H9 (cell line): ENCODE measurements at regions not wholly inside any gene's neighbourhood (a gene's known extent, or its start where the extent isn't known, plus 50 kb on each side); places are given as distances from the start of the nearest gene placed in this dataset.

ENCODE experiments used
- DNase-seq: peaks from one replicate; pipeline ENCODE4 v3.0.0-alpha.2; 2017
- H2AFZ ChIP-seq: one replicate; pipeline ENCODE4 v1.6.1; 2013; ENCODE audit warnings: mild to moderate bottlenecking, low read length, control low read depth, moderate library complexity
- H2AK5ac ChIP-seq: 2 replicates; pipeline ENCODE4 v1.6.1; 2013; ENCODE audit warnings: low read length, control low read depth, mixed read lengths; ENCODE audit not compliant: insufficient read length
- H2BK120ac ChIP-seq: one replicate; pipeline ENCODE4 v1.6.1; 2013; ENCODE audit warnings: low read depth, mild to moderate bottlenecking, low read length, control low read depth, inconsistent platforms; ENCODE audit not compliant: poor library complexity, severe bottlenecking
- H2BK12ac ChIP-seq: 2 replicates; pipeline ENCODE4 v1.6.1; 2013; ENCODE audit warnings: low read length, control low read depth, mixed read lengths, low read depth; ENCODE audit not compliant: insufficient read length
- H2BK15ac ChIP-seq: 2 replicates; pipeline ENCODE4 v1.6.1; 2013; ENCODE audit warnings: low read depth, low read length, control low read depth
- H2BK20ac ChIP-seq: one replicate; pipeline ENCODE4 v1.6.1; 2013; ENCODE audit warnings: low read depth, mild to moderate bottlenecking, low read length, control low read depth, inconsistent platforms; ENCODE audit not compliant: poor library complexity, severe bottlenecking
- H2BK5ac ChIP-seq: 2 replicates; pipeline ENCODE4 v1.6.1; 2013; ENCODE audit warnings: low read length, control low read depth, mixed read lengths; ENCODE audit not compliant: insufficient read length
- H3K14ac ChIP-seq: 2 replicates; pipeline ENCODE4 v1.6.1; 2013; ENCODE audit warnings: low read length, control low read depth; ENCODE audit not compliant: insufficient read depth
- H3K18ac ChIP-seq: 2 replicates; pipeline ENCODE4 v1.6.1; 2013; ENCODE audit warnings: low read depth, mild to moderate bottlenecking, mixed read lengths, low read length, control low read depth; ENCODE audit not compliant: insufficient read length
- H3K23ac ChIP-seq: 2 replicates; pipeline ENCODE4 v1.6.1; 2013; ENCODE audit warnings: low read length, control low read depth, mixed read lengths, low read depth; ENCODE audit not compliant: insufficient read length
- H3K23me2 ChIP-seq: 2 replicates; pipeline ENCODE4 v1.6.1; 2013; ENCODE audit warnings: low read depth, mild to moderate bottlenecking, mixed read lengths, low read length, control low read depth; ENCODE audit not compliant: insufficient read length, poor library complexity, severe bottlenecking
- H3K27ac ChIP-seq: 2 replicates; pipeline ENCODE4 v1.5.1; 2013; ENCODE audit warnings: low read length, control low read depth, mixed read lengths, low read depth; ENCODE audit not compliant: insufficient read length
- H3K27me3 ChIP-seq: 2 replicates; pipeline ENCODE4 v1.6.1; 2013; ENCODE audit warnings: low read length, control low read depth, inconsistent platforms; ENCODE audit not compliant: insufficient read depth
- H3K4ac ChIP-seq: 2 replicates; pipeline ENCODE4 v1.6.1; 2013; ENCODE audit warnings: low read depth, mild to moderate bottlenecking, control low read depth, inconsistent platforms, low read length, moderate library complexity
- H3K4me1 ChIP-seq: 2 replicates; pipeline ENCODE4 v1.6.1; 2013; ENCODE audit warnings: low read length, control low read depth, inconsistent platforms; ENCODE audit not compliant: insufficient read depth
- H3K4me2 ChIP-seq: 2 replicates; pipeline ENCODE4 v1.6.1; 2013; ENCODE audit warnings: low read length, control low read depth, mixed read lengths; ENCODE audit not compliant: insufficient read length, insufficient read depth
- H3K56ac ChIP-seq: 2 replicates; pipeline ENCODE4 v1.6.1; 2013; ENCODE audit warnings: low read depth, mild to moderate bottlenecking, mixed read lengths, low read length, control low read depth; ENCODE audit not compliant: insufficient read length
- H3K79me1 ChIP-seq: 2 replicates; pipeline ENCODE4 v1.6.1; 2013; ENCODE audit warnings: low read depth, mild to moderate bottlenecking, moderate library complexity, low read length, control low read depth, inconsistent platforms; ENCODE audit not compliant: insufficient read depth, poor library complexity, severe bottlenecking
- H3K79me2 ChIP-seq: 2 replicates; pipeline ENCODE4 v1.6.1; 2013; ENCODE audit warnings: low read length, control low read depth, inconsistent platforms; ENCODE audit not compliant: insufficient read depth
- H3K9ac ChIP-seq: 2 replicates; pipeline ENCODE4 v1.6.1; 2013; ENCODE audit warnings: low read length, control low read depth, mixed read lengths; ENCODE audit not compliant: insufficient read length; ENCODE audit errors: extremely low read depth
- H3K9me3 ChIP-seq: one replicate; pipeline ENCODE4 v1.6.1; 2013; ENCODE audit warnings: low read depth, low read length, inconsistent platforms; ENCODE audit not compliant: control insufficient read depth
- H3T11ph ChIP-seq: one replicate; pipeline ENCODE4 v1.6.1; 2013; ENCODE audit warnings: mild to moderate bottlenecking, low read length, control low read depth, inconsistent platforms
- H4K20me1 ChIP-seq: one replicate; pipeline ENCODE4 v1.6.1; 2013; ENCODE audit not compliant: control insufficient read depth, insufficient read length, insufficient read depth
- H4K5ac ChIP-seq: 2 replicates; pipeline ENCODE4 v1.6.1; 2013; ENCODE audit warnings: low read depth, mild to moderate bottlenecking, mixed read lengths, low read length, control low read depth; ENCODE audit not compliant: insufficient read length
- H4K8ac ChIP-seq: replicated peaks from 2 replicates; pipeline ENCODE4 v1.6.1; 2013; ENCODE audit warnings: low read length, control low read depth, mixed read lengths, low read depth; ENCODE audit not compliant: insufficient read length
- H4K91ac ChIP-seq: 2 replicates; pipeline ENCODE4 v1.6.1; 2013; ENCODE audit warnings: low read depth, mild to moderate bottlenecking, moderate library complexity, mixed read lengths, low read length, control low read depth; ENCODE audit not compliant: insufficient read length
- H3K27ac Mint-ChIP-seq, 3 experiments: 2 replicates in 2 of 3; 3 replicates in 1 of 3; pipeline ENCODE4 v1.8.0; 2020 to 2021; ENCODE audit warnings: mixed read lengths in 3 of 3, mild to moderate bottlenecking in 1 of 3, moderate library complexity in 1 of 3
- H3K27me3 Mint-ChIP-seq: 2 replicates; pipeline ENCODE4 v1.8.0; 2021; ENCODE audit warnings: low read depth, mild to moderate bottlenecking, moderate library complexity, mixed read lengths
- H3K36me3 Mint-ChIP-seq, 3 experiments: 2 replicates in 2 of 3; 3 replicates in 1 of 3; pipeline ENCODE4 v1.8.0; 2020 to 2021; ENCODE audit warnings: low read depth in 3 of 3, mixed read lengths in 3 of 3; ENCODE audit not compliant: insufficient read depth in 1 of 3
- H3K4me1 Mint-ChIP-seq, 2 experiments: 2 replicates each; pipeline ENCODE4 v1.8.0; 2020; ENCODE audit warnings: mixed read lengths in 2 of 2
- H3K4me3 Mint-ChIP-seq, 2 experiments: 2 replicates in 1 of 2; 3 replicates in 1 of 2; pipeline ENCODE4 v1.8.0; 2020 to 2021; ENCODE audit warnings: mild to moderate bottlenecking in 2 of 2, mixed read lengths in 2 of 2, moderate library complexity in 1 of 2
- H3K9me3 Mint-ChIP-seq, 2 experiments: 2 replicates in 1 of 2; 3 replicates in 1 of 2; pipeline ENCODE4 v1.8.0; 2020; ENCODE audit warnings: mild to moderate bottlenecking in 2 of 2, mixed read lengths in 2 of 2, moderate library complexity in 1 of 2
- WGBS: extraction: QIAGEN DNeasy Blood & Tissue Kit; methylation state at CpG from one replicate; pipeline ENCODE4 v1.1.7; 2013; ENCODE audit warnings: missing lambda C conversion rate, low lambda C conversion rate, mixed read lengths; ENCODE audit not compliant: insufficient read length; ENCODE audit errors: extremely low coverage; 5-methylcytosine and 5-hydroxymethylcytosine counted together
- TF ChIP-seq, protein P1 (sequence below): fragments of 200-600 bp; sonication (generic); conservative IDR thresholded peaks from 3 replicates; pipeline ENCODE4 v1.8.0; 2021; ENCODE audit warnings: antibody characterized with exemption, mild to moderate bottlenecking

GRCh38 chrX:68998716-68999115 is 166.5 kb downstream of the PJA1 start:
- H3K9me3 Mint-ChIP-seq: peaks cover 52 to 58% of the 10 kb centered on the region in 2 experiments

More at GRCh38 chrX:68998716-68999115, 166.5 kb downstream of the PJA1 start:
- H2BK20ac ChIP-seq: no peak overlapping the region
- H3K36me3 Mint-ChIP-seq: no peaks in the 10 kb centered on the region; a peak in 1 of 7 replicates
- no peak overlapping the region for H3K56ac ChIP-seq
- no peaks in the 10 kb centered on the region for H3K27me3 ChIP-seq
- no peak overlapping the region for H3K27ac ChIP-seq
- no peaks in the 10 kb centered on the region for H3K79me1 ChIP-seq
- H3K18ac ChIP-seq: no peak overlapping the region
- H3K4ac ChIP-seq: no peak overlapping the region
- no peak overlapping the region for H3K4me3 Mint-ChIP-seq
- peaks cover 6% of the 10 kb centered on the region for H3K27me3 Mint-ChIP-seq
- TF ChIP-seq, protein P1, sequence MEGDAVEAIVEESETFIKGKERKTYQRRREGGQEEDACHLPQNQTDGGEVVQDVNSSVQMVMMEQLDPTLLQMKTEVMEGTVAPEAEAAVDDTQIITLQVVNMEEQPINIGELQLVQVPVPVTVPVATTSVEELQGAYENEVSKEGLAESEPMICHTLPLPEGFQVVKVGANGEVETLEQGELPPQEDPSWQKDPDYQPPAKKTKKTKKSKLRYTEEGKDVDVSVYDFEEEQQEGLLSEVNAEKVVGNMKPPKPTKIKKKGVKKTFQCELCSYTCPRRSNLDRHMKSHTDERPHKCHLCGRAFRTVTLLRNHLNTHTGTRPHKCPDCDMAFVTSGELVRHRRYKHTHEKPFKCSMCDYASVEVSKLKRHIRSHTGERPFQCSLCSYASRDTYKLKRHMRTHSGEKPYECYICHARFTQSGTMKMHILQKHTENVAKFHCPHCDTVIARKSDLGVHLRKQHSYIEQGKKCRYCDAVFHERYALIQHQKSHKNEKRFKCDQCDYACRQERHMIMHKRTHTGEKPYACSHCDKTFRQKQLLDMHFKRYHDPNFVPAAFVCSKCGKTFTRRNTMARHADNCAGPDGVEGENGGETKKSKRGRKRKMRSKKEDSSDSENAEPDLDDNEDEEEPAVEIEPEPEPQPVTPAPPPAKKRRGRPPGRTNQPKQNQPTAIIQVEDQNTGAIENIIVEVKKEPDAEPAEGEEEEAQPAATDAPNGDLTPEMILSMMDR: no peak
- no peak overlapping the region for H3K14ac ChIP-seq
- no peak overlapping the region for H3K4me2 ChIP-seq
- no peak overlapping the region for H2AK5ac ChIP-seq
- H2BK12ac ChIP-seq: no peak overlapping the region
- no peaks in the 10 kb centered on the region for H3K9me3 ChIP-seq
- no peak overlapping the region for H3T11ph ChIP-seq
- peak; percentile 30 for DNase-seq
- no peak overlapping the region for H2BK15ac ChIP-seq
- H2BK5ac ChIP-seq: no peak overlapping the region
- H3K23me2 ChIP-seq: no peaks in the 10 kb centered on the region
- H3K23ac ChIP-seq: no peak overlapping the region
- WGBS: no CpG with 5 or more reads among the region's 4 CpGs
- H3K27ac Mint-ChIP-seq: no peak overlapping the region
- H2AFZ ChIP-seq: no peak overlapping the region
- H3K9ac ChIP-seq: no peak overlapping the region
- no peaks in the 10 kb centered on the region for H4K20me1 ChIP-seq
- no peak overlapping the region for H4K8ac ChIP-seq
- H2BK120ac ChIP-seq: no peak overlapping the region
- no peaks in the 10 kb centered on the region for H3K4me1 ChIP-seq
- H3K79me2 ChIP-seq: no peaks in the 10 kb centered on the region
- no peak overlapping the region for H4K91ac ChIP-seq
- peaks cover 7 to 15% of the 10 kb centered on the region in 2 experiments; a peak in 3 of 4 replicates for H3K4me1 Mint-ChIP-seq
- H4K5ac ChIP-seq: no peak overlapping the region
